ENCODE measurements at regions not wholly inside any gene's neighbourhood (a gene's known extent, or its start where the extent isn't known, plus 50 kb on each side); places are given as distances from the start of the nearest gene placed in this dataset.
"Not testable (repeated sequence)": the region's sequence is repeated elsewhere in the genome, so short reads cannot be mapped to it uniquely, and the experiment has no call there.

DNA sequence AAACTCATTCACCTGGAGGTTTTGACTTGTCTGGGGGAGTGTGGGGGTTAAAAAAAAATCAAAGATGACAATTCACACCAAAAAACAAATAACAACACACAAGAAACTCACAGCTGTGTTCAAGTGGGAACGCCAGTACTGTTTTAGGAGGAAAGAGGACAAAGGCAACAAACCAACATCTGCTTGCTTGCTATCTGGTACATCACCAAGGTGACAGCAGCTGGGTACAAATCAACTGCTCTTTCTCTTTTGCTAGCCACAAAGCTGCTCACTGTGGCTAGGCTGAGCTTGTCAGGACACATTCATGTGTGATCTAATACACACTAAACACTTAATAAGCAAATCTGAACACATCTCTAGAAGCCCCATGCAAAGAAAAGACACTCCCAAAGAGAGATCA lies 128.0 kb upstream of the RAP1B start:
- no peak overlapping the region for H3K27ac ChIP-seq (ENCODE audit: low read depth in 2 of 2, low read length in 2 of 2)
- H3K4me1 ChIP-seq (ENCODE audit: control insufficient read depth in 2 of 3, insufficient read depth in 2 of 3, low read depth in 1 of 3, low read length in 3 of 3) = no peaks in the 10 kb centered on the region
- H3K9me3 ChIP-seq (ENCODE audit: control insufficient read depth in 2 of 3, insufficient read depth in 1 of 3, low read length in 3 of 3) = no peaks in the 10 kb centered on the region
- H3K4me3 ChIP-seq (ENCODE audit: low read length in 3 of 3) = no peak overlapping the region
- H3K9ac ChIP-seq (ENCODE audit: low read length in 3 of 3) = no peak overlapping the region
- H3K36me3 ChIP-seq (ENCODE audit: control insufficient read depth in 2 of 3, insufficient read depth in 3 of 3, low read length in 3 of 3) = no peaks in the 10 kb centered on the region
- no peak for DNase-seq
- intact Hi-C loops (cut with DNase I) = no loop called here
- H3K27me3 ChIP-seq (ENCODE audit: control insufficient read depth, insufficient read depth, low read length) = no peaks in the 10 kb centered on the region
- TF ChIP-seq CTCF (IDR thresholded peaks at IDR 0.05; ENCODE audit: borderline replicate concordance, extremely low read depth, insufficient read depth) = no peak
- no peak for FAIRE-seq

DNA sequence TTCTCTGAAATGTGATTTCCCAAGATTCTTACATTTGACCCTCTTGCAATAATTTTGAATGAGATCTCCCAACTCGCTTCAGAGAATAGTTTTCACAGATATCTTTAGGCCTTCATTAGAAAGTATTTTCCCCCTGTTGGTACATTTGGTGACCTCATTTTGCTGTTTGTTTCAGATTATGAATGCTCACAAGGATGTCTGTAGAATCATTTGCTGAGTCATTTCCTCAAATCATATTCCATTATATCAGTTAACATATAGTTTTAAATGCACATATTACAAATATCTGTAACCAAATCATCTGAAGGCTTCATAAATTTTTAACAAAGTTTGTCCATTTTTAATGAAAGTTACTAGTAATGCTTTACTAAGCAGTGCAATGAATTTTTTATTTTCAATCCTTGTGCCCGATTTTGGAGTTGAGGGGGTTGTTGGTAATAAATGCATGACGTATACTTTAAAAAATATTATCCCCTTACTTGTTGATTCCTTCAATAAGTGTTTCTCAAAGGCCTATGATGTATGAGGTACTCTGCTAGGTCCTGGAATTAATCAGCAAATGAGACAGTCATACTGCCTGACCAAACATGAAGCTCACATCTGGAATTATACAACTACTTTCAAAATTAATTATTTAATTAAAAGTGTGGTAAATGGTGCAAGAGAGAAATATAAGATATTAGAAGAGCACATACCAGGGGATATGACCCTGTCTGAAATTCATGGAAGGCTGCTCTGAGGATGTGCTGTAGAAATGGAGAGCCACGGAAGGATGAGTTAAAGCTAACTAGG lies 126.9 kb upstream of the RAP1B start:
- H3K27ac ChIP-seq (ENCODE audit: low read depth in 2 of 2, low read length in 2 of 2) = no peak overlapping the region
- FAIRE-seq (no peak), DNase-seq (no peak)
- no peak overlapping the region for H3K9ac ChIP-seq (ENCODE audit: low read length in 3 of 3)
- no peak for TF ChIP-seq CTCF (IDR thresholded peaks at IDR 0.05; ENCODE audit: borderline replicate concordance, extremely low read depth, insufficient read depth)
- H3K4me3 ChIP-seq (ENCODE audit: low read length in 3 of 3) = no peak overlapping the region
- H3K4me1 ChIP-seq (ENCODE audit: control insufficient read depth in 2 of 3, insufficient read depth in 2 of 3, low read depth in 1 of 3, low read length in 3 of 3) = no peaks in the 10 kb centered on the region
- H3K9me3 ChIP-seq (ENCODE audit: control insufficient read depth in 2 of 3, insufficient read depth in 1 of 3, low read length in 3 of 3) = no peaks in the 10 kb centered on the region
- intact Hi-C loops (cut with DNase I) = no loop called here
- no peaks in the 10 kb centered on the region for H3K27me3 ChIP-seq (ENCODE audit: control insufficient read depth, insufficient read depth, low read length)
- no peaks in the 10 kb centered on the region for H3K36me3 ChIP-seq (ENCODE audit: control insufficient read depth in 2 of 3, insufficient read depth in 3 of 3, low read length in 3 of 3)

DNA sequence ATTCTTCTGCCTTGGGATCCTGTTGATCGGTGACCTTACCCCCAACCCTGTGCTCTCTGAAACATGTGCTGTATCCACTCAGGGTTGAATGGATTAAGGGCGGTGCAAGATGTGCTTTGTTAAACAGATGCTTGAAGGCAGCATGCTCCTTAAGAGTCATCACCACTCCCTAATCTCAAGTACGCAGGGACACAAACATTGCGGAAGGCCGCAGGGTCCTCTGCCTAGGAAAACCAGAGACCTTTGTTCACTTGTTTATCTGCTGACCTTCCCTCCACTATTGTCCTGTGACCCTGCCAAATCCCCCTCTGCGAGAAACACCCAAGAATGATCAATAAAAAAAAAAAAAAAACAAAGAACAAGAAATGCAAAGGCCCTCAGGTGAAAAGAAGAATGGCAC lies 126.1 kb upstream of the RAP1B start:
- H3K9me3 ChIP-seq (ENCODE audit: control insufficient read depth in 2 of 3, insufficient read depth in 1 of 3, low read length in 3 of 3); H3K27me3 ChIP-seq (ENCODE audit: control insufficient read depth, insufficient read depth, low read length); FAIRE-seq; intact Hi-C loops (cut with DNase I); H3K4me3 ChIP-seq (ENCODE audit: low read length in 3 of 3); H3K27ac ChIP-seq (ENCODE audit: low read depth in 2 of 2, low read length in 2 of 2); H3K36me3 ChIP-seq (ENCODE audit: control insufficient read depth in 2 of 3, insufficient read depth in 3 of 3, low read length in 3 of 3); DNase-seq; H3K9ac ChIP-seq (ENCODE audit: low read length in 3 of 3); H3K4me1 ChIP-seq (ENCODE audit: control insufficient read depth in 2 of 3, insufficient read depth in 2 of 3, low read depth in 1 of 3, low read length in 3 of 3): not testable (repeated sequence)

DNA sequence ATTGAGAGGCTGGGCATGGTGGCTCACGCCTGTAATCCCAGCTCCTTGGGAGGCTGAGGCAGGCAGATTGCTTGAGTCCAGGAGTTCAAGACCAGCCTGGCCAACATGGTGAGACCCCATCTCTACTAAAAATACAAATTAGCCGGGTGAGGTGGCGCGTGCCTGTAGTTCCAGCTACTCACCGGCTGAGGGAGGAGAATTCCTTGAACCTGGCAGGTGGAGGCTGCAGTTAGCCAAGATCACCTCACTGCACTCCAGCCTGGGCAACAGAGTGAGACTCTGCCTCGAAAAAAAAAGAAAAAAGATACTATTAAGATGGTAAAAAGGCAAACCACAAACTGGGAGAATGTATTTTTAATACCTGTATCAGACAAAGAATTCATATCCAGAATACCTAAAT lies 124.2 kb upstream of the RAP1B start:
- H3K4me1 ChIP-seq (ENCODE audit: control insufficient read depth in 2 of 3, insufficient read depth in 2 of 3, low read depth in 1 of 3, low read length in 3 of 3); H3K27me3 ChIP-seq (ENCODE audit: control insufficient read depth, insufficient read depth, low read length); H3K4me3 ChIP-seq (ENCODE audit: low read length in 3 of 3); intact Hi-C loops (cut with DNase I); FAIRE-seq; H3K36me3 ChIP-seq (ENCODE audit: control insufficient read depth in 2 of 3, insufficient read depth in 3 of 3, low read length in 3 of 3); H3K9ac ChIP-seq (ENCODE audit: low read length in 3 of 3); H3K27ac ChIP-seq (ENCODE audit: low read depth in 2 of 2, low read length in 2 of 2); H3K9me3 ChIP-seq (ENCODE audit: control insufficient read depth in 2 of 3, insufficient read depth in 1 of 3, low read length in 3 of 3); DNase-seq: not testable (repeated sequence)
